GM18502 (cell line): ENCODE measurements at regions not wholly inside any gene's neighbourhood (a gene's known extent, or its start where the extent isn't known, plus 50 kb on each side); places are given as distances from the start of the nearest gene placed in this dataset.

ENCODE experiments used
- ATAC-seq: cut with Tn5 transposase; IDR thresholded peaks from one replicate; pipeline ENCODE4 v1.9.1; 2021; ENCODE audit warnings: mild to moderate bottlenecking; ENCODE audit not compliant: unreplicated experiment, poor library complexity

- no peak for ATAC-seq
Observed at GRCh38 chr16:87066133-87067002, 250.8 kb downstream of the C16orf95 start.

- ATAC-seq: no peak
Observed at GRCh38 chr16:87067003-87067556, 250.1 kb downstream of the C16orf95 start.

GRCh38 chr16:87067836-87068761 is 249.1 kb downstream of the C16orf95 start:
- no peak for ATAC-seq

GRCh38 chr16:87068762-87069150 is 248.4 kb downstream of the C16orf95 start:
- ATAC-seq: no peak

- no peak for ATAC-seq
Observed at GRCh38 chr16:87070657-87071056, 246.5 kb downstream of the C16orf95 start.

- ATAC-seq: no peak
Observed at GRCh38 chr16:87072101-87072500, 245.1 kb downstream of the C16orf95 start.

- no peak for ATAC-seq
Observed at GRCh38 chr16:87074641-87075318, 242.4 kb downstream of the C16orf95 start.

GRCh38 chr16:87075319-87075860 is 241.8 kb downstream of the C16orf95 start:
- ATAC-seq: no peak

GRCh38 chr16:87076331-87076949 is 240.8 kb downstream of the C16orf95 start:
- ATAC-seq: no peak

- no peak for ATAC-seq
Observed at GRCh38 chr16:87076950-87077749, 240.0 kb downstream of the C16orf95 start.

GRCh38 chr16:87077750-87078127 is 239.5 kb downstream of the C16orf95 start:
- no peak for ATAC-seq

- ATAC-seq: no peak
Observed at GRCh38 chr16:87080571-87081167, 236.5 kb downstream of the C16orf95 start.

- ATAC-seq: no peak
Observed at GRCh38 chr16:87085441-87085840, 231.8 kb downstream of the C16orf95 start.

- ATAC-seq: no peak
Observed at GRCh38 chr16:87086156-87086555, 231.0 kb downstream of the C16orf95 start.

- no peak for ATAC-seq
Observed at GRCh38 chr16:87086575-87086974, 230.6 kb downstream of the C16orf95 start.

GRCh38 chr16:87092958-87093357 is 224.2 kb downstream of the C16orf95 start:
- ATAC-seq: no peak

- ATAC-seq: no peak
Observed at GRCh38 chr16:87093804-87094555, 223.2 kb downstream of the C16orf95 start.

- no peak for ATAC-seq
Observed at GRCh38 chr16:87094556-87094865, 222.7 kb downstream of the C16orf95 start.
